DOHH2 (cell line): ENCODE measurements at regions not wholly inside any gene's neighbourhood (a gene's known extent, or its start where the extent isn't known, plus 50 kb on each side); places are given as distances from the start of the nearest gene placed in this dataset.

Experiments used
- EZH2phosphoT487 ChIP-seq: fragments of 200-600 bp; sonication (generic); IDR thresholded peaks from 2 replicates; pipeline ENCODE4 v1.6.1; 2017; ENCODE audit warnings: borderline replicate concordance, mild to moderate bottlenecking, antibody characterized with exemption, low read length, moderate library complexity, mixed read lengths
- TF ChIP-seq, protein P1 (sequence below): fragments of 200-600 bp; sonication (generic); IDR thresholded peaks from one replicate; pipeline ENCODE4 v1.5.1; 2014; ENCODE audit warnings: antibody characterized with exemption, mild to moderate bottlenecking, low read depth, low read length; ENCODE audit not compliant: poor library complexity, severe bottlenecking

DNA sequence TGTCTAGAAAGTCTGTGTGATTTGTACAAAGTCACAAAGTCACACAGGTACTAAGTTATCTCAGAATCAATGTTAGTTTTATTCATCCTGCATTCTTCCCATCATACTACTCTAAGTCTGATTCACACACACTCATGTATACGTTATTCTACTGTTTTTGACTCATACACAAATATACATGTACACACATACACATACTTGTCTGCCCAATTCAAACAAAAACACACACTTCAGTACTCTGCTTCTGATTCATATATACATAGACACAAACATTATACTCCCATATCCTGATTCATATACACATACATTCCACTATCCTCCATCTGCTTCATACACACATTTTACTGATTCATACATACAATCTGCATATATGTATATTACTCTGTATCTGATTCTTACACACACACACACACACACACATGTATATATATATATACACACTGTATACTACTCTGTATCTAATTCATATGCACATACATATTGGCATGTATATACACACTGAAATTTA lies 69.3 kb downstream of the KLF12 start:
- TF ChIP-seq, protein P1, sequence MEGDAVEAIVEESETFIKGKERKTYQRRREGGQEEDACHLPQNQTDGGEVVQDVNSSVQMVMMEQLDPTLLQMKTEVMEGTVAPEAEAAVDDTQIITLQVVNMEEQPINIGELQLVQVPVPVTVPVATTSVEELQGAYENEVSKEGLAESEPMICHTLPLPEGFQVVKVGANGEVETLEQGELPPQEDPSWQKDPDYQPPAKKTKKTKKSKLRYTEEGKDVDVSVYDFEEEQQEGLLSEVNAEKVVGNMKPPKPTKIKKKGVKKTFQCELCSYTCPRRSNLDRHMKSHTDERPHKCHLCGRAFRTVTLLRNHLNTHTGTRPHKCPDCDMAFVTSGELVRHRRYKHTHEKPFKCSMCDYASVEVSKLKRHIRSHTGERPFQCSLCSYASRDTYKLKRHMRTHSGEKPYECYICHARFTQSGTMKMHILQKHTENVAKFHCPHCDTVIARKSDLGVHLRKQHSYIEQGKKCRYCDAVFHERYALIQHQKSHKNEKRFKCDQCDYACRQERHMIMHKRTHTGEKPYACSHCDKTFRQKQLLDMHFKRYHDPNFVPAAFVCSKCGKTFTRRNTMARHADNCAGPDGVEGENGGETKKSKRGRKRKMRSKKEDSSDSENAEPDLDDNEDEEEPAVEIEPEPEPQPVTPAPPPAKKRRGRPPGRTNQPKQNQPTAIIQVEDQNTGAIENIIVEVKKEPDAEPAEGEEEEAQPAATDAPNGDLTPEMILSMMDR = no peak
- TF ChIP-seq EZH2phosphoT487 = no peak
